ENCODE measurements at regions not wholly inside any gene's neighbourhood (a gene's known extent, or its start where the extent isn't known, plus 50 kb on each side); places are given as distances from the start of the nearest gene placed in this dataset.
"Not testable (repeated sequence)": the region's sequence is repeated elsewhere in the genome, so short reads cannot be mapped to it uniquely, and the experiment has no call there.

- not testable (repeated sequence) for H3K27me3 ChIP-seq (ENCODE audit: insufficient read depth, low read length); DNase-seq (ENCODE audit: insufficient read length, low spot score, missing footprints); H3K36me3 ChIP-seq (ENCODE audit: insufficient read depth, low read length); H3K4me3 ChIP-seq (ENCODE audit: insufficient read depth, low read length); H3K4me1 ChIP-seq (ENCODE audit: insufficient read depth, low read length); H3K27ac ChIP-seq (ENCODE audit: low read depth, low read length); H3K79me2 ChIP-seq (ENCODE audit: insufficient read depth, low read length); H4K20me1 ChIP-seq (ENCODE audit: insufficient read depth, low read length); H3K9me3 ChIP-seq (ENCODE audit: low read depth, low read length); H2AFZ ChIP-seq (ENCODE audit: low read length)
- peak overlapping the region; percentile 33 for H3K4me2 ChIP-seq (ENCODE audit: insufficient read depth, low read length)
Measured at GRCh38 chr5:34329201-34329600, 286.2 kb upstream of the C1QTNF3 start.

GRCh38 chr5:34329611-34330108 is 286.6 kb upstream of the C1QTNF3 start:
- H3K4me2 ChIP-seq (ENCODE audit: insufficient read depth, low read length), result peak overlapping the region; percentile 33
- not testable (repeated sequence) for H3K4me3 ChIP-seq (ENCODE audit: insufficient read depth, low read length); DNase-seq (ENCODE audit: insufficient read length, low spot score, missing footprints); H2AFZ ChIP-seq (ENCODE audit: low read length); H3K36me3 ChIP-seq (ENCODE audit: insufficient read depth, low read length); H3K9me3 ChIP-seq (ENCODE audit: low read depth, low read length); H3K4me1 ChIP-seq (ENCODE audit: insufficient read depth, low read length); H3K27ac ChIP-seq (ENCODE audit: low read depth, low read length); H3K27me3 ChIP-seq (ENCODE audit: insufficient read depth, low read length); H3K79me2 ChIP-seq (ENCODE audit: insufficient read depth, low read length); H4K20me1 ChIP-seq (ENCODE audit: insufficient read depth, low read length)

- H3K27me3 ChIP-seq (ENCODE audit: insufficient read depth, low read length); H3K27ac ChIP-seq (ENCODE audit: low read depth, low read length); DNase-seq (ENCODE audit: insufficient read length, low spot score, missing footprints); H2AFZ ChIP-seq (ENCODE audit: low read length); H3K9me3 ChIP-seq (ENCODE audit: low read depth, low read length); H3K36me3 ChIP-seq (ENCODE audit: insufficient read depth, low read length); H3K79me2 ChIP-seq (ENCODE audit: insufficient read depth, low read length); H4K20me1 ChIP-seq (ENCODE audit: insufficient read depth, low read length); H3K4me2 ChIP-seq (ENCODE audit: insufficient read depth, low read length); H3K4me3 ChIP-seq (ENCODE audit: insufficient read depth, low read length); H3K4me1 ChIP-seq (ENCODE audit: insufficient read depth, low read length): not testable (repeated sequence)
Measured at GRCh38 chr5:34331928-34332454, 289.0 kb upstream of the C1QTNF3 start.

- not testable (repeated sequence) for H3K4me2 ChIP-seq (ENCODE audit: insufficient read depth, low read length); H3K27me3 ChIP-seq (ENCODE audit: insufficient read depth, low read length); H4K20me1 ChIP-seq (ENCODE audit: insufficient read depth, low read length); H3K27ac ChIP-seq (ENCODE audit: low read depth, low read length); DNase-seq (ENCODE audit: insufficient read length, low spot score, missing footprints); H3K9me3 ChIP-seq (ENCODE audit: low read depth, low read length); H3K4me3 ChIP-seq (ENCODE audit: insufficient read depth, low read length); H3K36me3 ChIP-seq (ENCODE audit: insufficient read depth, low read length); H3K79me2 ChIP-seq (ENCODE audit: insufficient read depth, low read length); H2AFZ ChIP-seq (ENCODE audit: low read length); H3K4me1 ChIP-seq (ENCODE audit: insufficient read depth, low read length)
Measured at GRCh38 chr5:34339408-34340001, 296.5 kb upstream of the C1QTNF3 start.

- H3K36me3 ChIP-seq (ENCODE audit: insufficient read depth, low read length); H3K4me3 ChIP-seq (ENCODE audit: insufficient read depth, low read length); H3K4me1 ChIP-seq (ENCODE audit: insufficient read depth, low read length); H2AFZ ChIP-seq (ENCODE audit: low read length); H3K27me3 ChIP-seq (ENCODE audit: insufficient read depth, low read length); H3K4me2 ChIP-seq (ENCODE audit: insufficient read depth, low read length); H4K20me1 ChIP-seq (ENCODE audit: insufficient read depth, low read length); H3K79me2 ChIP-seq (ENCODE audit: insufficient read depth, low read length); H3K9me3 ChIP-seq (ENCODE audit: low read depth, low read length); H3K27ac ChIP-seq (ENCODE audit: low read depth, low read length); DNase-seq (ENCODE audit: insufficient read length, low spot score, missing footprints): not testable (repeated sequence)
Measured at GRCh38 chr5:34354440-34354839, 301.7 kb upstream of the RAI14 start.

GRCh38 chr5:34371417-34371816 is 284.7 kb upstream of the RAI14 start:
- H3K79me2 ChIP-seq (ENCODE audit: insufficient read depth, low read length); H3K4me1 ChIP-seq (ENCODE audit: insufficient read depth, low read length); H3K27ac ChIP-seq (ENCODE audit: low read depth, low read length); H2AFZ ChIP-seq (ENCODE audit: low read length); H3K27me3 ChIP-seq (ENCODE audit: insufficient read depth, low read length); H3K36me3 ChIP-seq (ENCODE audit: insufficient read depth, low read length); H3K4me2 ChIP-seq (ENCODE audit: insufficient read depth, low read length); H3K4me3 ChIP-seq (ENCODE audit: insufficient read depth, low read length); H3K9me3 ChIP-seq (ENCODE audit: low read depth, low read length); H4K20me1 ChIP-seq (ENCODE audit: insufficient read depth, low read length); DNase-seq (ENCODE audit: insufficient read length, low spot score, missing footprints): not testable (repeated sequence)

GRCh38 chr5:34371817-34372216 is 284.3 kb upstream of the RAI14 start:
- not testable (repeated sequence) for DNase-seq (ENCODE audit: insufficient read length, low spot score, missing footprints); H3K4me3 ChIP-seq (ENCODE audit: insufficient read depth, low read length); H3K79me2 ChIP-seq (ENCODE audit: insufficient read depth, low read length)

GRCh38 chr5:34372739-34373138 is 283.4 kb upstream of the RAI14 start:
- not testable (repeated sequence) for DNase-seq (ENCODE audit: insufficient read length, low spot score, missing footprints); H3K79me2 ChIP-seq (ENCODE audit: insufficient read depth, low read length); H2AFZ ChIP-seq (ENCODE audit: low read length); H3K9me3 ChIP-seq (ENCODE audit: low read depth, low read length); H3K27ac ChIP-seq (ENCODE audit: low read depth, low read length); H3K4me1 ChIP-seq (ENCODE audit: insufficient read depth, low read length); H3K4me2 ChIP-seq (ENCODE audit: insufficient read depth, low read length); H3K4me3 ChIP-seq (ENCODE audit: insufficient read depth, low read length); H3K27me3 ChIP-seq (ENCODE audit: insufficient read depth, low read length); H4K20me1 ChIP-seq (ENCODE audit: insufficient read depth, low read length); H3K36me3 ChIP-seq (ENCODE audit: insufficient read depth, low read length)

More at GRCh38 chr5:34371817-34372216, 284.3 kb upstream of the RAI14 start:
- not testable (repeated sequence) for H3K4me2 ChIP-seq (ENCODE audit: insufficient read depth, low read length); H4K20me1 ChIP-seq (ENCODE audit: insufficient read depth, low read length); H3K9me3 ChIP-seq (ENCODE audit: low read depth, low read length); H3K4me1 ChIP-seq (ENCODE audit: insufficient read depth, low read length); H3K27ac ChIP-seq (ENCODE audit: low read depth, low read length); H2AFZ ChIP-seq (ENCODE audit: low read length); H3K36me3 ChIP-seq (ENCODE audit: insufficient read depth, low read length); H3K27me3 ChIP-seq (ENCODE audit: insufficient read depth, low read length)

GRCh38 chr5:34377651-34378050 is 278.5 kb upstream of the RAI14 start:
- H3K4me1 ChIP-seq (ENCODE audit: insufficient read depth, low read length); DNase-seq (ENCODE audit: insufficient read length, low spot score, missing footprints); H3K36me3 ChIP-seq (ENCODE audit: insufficient read depth, low read length); H3K79me2 ChIP-seq (ENCODE audit: insufficient read depth, low read length); H3K4me2 ChIP-seq (ENCODE audit: insufficient read depth, low read length); H4K20me1 ChIP-seq (ENCODE audit: insufficient read depth, low read length); H3K4me3 ChIP-seq (ENCODE audit: insufficient read depth, low read length); H3K27me3 ChIP-seq (ENCODE audit: insufficient read depth, low read length); H2AFZ ChIP-seq (ENCODE audit: low read length); H3K9me3 ChIP-seq (ENCODE audit: low read depth, low read length): not testable (repeated sequence)
- peak overlapping the region; percentile 51 for H3K27ac ChIP-seq (ENCODE audit: low read depth, low read length)

Data from osteoblast (primary cell).